SK-N-MC (cell line): ENCODE measurements at regions not wholly inside any gene's neighbourhood (a gene's known extent, or its start where the extent isn't known, plus 50 kb on each side); places are given as distances from the start of the nearest gene placed in this dataset.
"Not testable (repeated sequence)": the region's sequence is repeated elsewhere in the genome, so short reads cannot be mapped to it uniquely, and the experiment has no call there.

Source experiments
- DNase-seq: peaks from one replicate; pipeline ENCODE4 v3.0.0-alpha.2; 2011; ENCODE audit warnings: low read depth, low spot score
- H3K27ac ChIP-seq: fragments of 200-600 bp; sonication (generic); 2 replicates; pipeline ENCODE4 v1.5.1; 2016; ENCODE audit warnings: mixed run types
- H3K36me3 ChIP-seq: fragments of 200-600 bp; sonication (generic); 2 replicates; pipeline ENCODE4 v1.6.1; 2017; ENCODE audit warnings: antibody characterized with exemption, low read length, mixed read lengths; ENCODE audit not compliant: insufficient read depth
- H3K4me3 ChIP-seq: fragments of 200-600 bp; sonication (generic); 2 replicates; pipeline ENCODE4 v1.5.1; 2016
- H3K9ac ChIP-seq: fragments of 200-600 bp; sonication (generic); 2 replicates; pipeline ENCODE4 v1.8.0; 2017; ENCODE audit warnings: mixed run types, mixed read lengths; ENCODE audit not compliant: insufficient read length
- H3K9me3 ChIP-seq: fragments of 200-600 bp; sonication (generic); 2 replicates; pipeline ENCODE4 v1.6.1; 2017; ENCODE audit warnings: low read depth, mild to moderate bottlenecking, antibody characterized with exemption, low read length, moderate library complexity, mixed read lengths

GRCh38 chr7:97928844-97929243, 56.6 kb upstream of the ASNS start:
- not testable (repeated sequence) for H3K9me3 ChIP-seq, H3K36me3 ChIP-seq, H3K4me3 ChIP-seq, H3K27ac ChIP-seq, H3K9ac ChIP-seq, DNase-seq

- not testable (repeated sequence) for H3K36me3 ChIP-seq, H3K27ac ChIP-seq, H3K9ac ChIP-seq, H3K9me3 ChIP-seq, DNase-seq
- peak overlapping the region; percentile 74 for H3K4me3 ChIP-seq
These were observed 55.9 kb upstream of the ASNS start for GRCh38 chr7:97927790-97928748.
